Activated CD8-positive, alpha-beta memory T cell treated with anti-CD3 and anti-CD28 coated beads, Interleukin-2, amount 50 U/mL, for 24 hours (primary cell): ENCODE measurements at regions not wholly inside any gene's neighbourhood (a gene's known extent, or its start where the extent isn't known, plus 50 kb on each side); places are given as distances from the start of the nearest gene placed in this dataset.
"Not testable (repeated sequence)": the region's sequence is repeated elsewhere in the genome, so short reads cannot be mapped to it uniquely, and the experiment has no call there.

ENCODE experiments used
- DNase-seq: peaks from one replicate; pipeline ENCODE4 v3.0.0-alpha.2; 2020; ENCODE audit errors: extremely low read depth

GRCh38 chr21:28877318-28877884, 115.3 kb downstream of the LTN1 start:
- no peak for DNase-seq

- DNase-seq: no peak
These were observed 117.6 kb downstream of the LTN1 start for GRCh38 chr21:28875078-28875477.

GRCh38 chr21:28872218-28872617, 120.5 kb downstream of the LTN1 start:
- DNase-seq: no peak

- DNase-seq: no peak
These were observed 121.2 kb downstream of the LTN1 start for GRCh38 chr21:28871388-28872010.

- DNase-seq: no peak
These were observed 125.3 kb downstream of the LTN1 start for GRCh38 chr21:28867401-28867800.

GRCh38 chr21:28865488-28866186, 127.0 kb downstream of the LTN1 start:
- no peak for DNase-seq

GRCh38 chr21:28858424-28858823, 134.3 kb downstream of the LTN1 start:
- no peak for DNase-seq

- no peak for DNase-seq
These were observed 134.9 kb downstream of the LTN1 start for GRCh38 chr21:28857752-28858151.

- no peak for DNase-seq
These were observed 136.0 kb downstream of the LTN1 start for GRCh38 chr21:28856588-28857250.

- DNase-seq: no peak
These were observed 140.0 kb downstream of the LTN1 start for GRCh38 chr21:28852706-28853105.

- DNase-seq: no peak
These were observed 141.0 kb downstream of the LTN1 start for GRCh38 chr21:28851645-28852044.

- DNase-seq: not testable (repeated sequence)
These were observed 153.4 kb downstream of the LTN1 start for GRCh38 chr21:28839237-28839636.

- not testable (repeated sequence) for DNase-seq
These were observed 155.3 kb downstream of the LTN1 start for GRCh38 chr21:28837426-28837825.

- not testable (repeated sequence) for DNase-seq
These were observed 156.1 kb downstream of the LTN1 start for GRCh38 chr21:28836588-28836987.

- DNase-seq: no peak
These were observed 158.1 kb downstream of the LTN1 start for GRCh38 chr21:28834335-28835238.

- DNase-seq: no peak
These were observed 159.1 kb downstream of the LTN1 start for GRCh38 chr21:28833609-28834008.

- no peak for DNase-seq
These were observed 159.5 kb downstream of the LTN1 start for GRCh38 chr21:28833182-28833581.

GRCh38 chr21:28832715-28833061, 160.0 kb downstream of the LTN1 start:
- no peak for DNase-seq

GRCh38 chr21:28832013-28832714, 160.5 kb downstream of the LTN1 start:
- DNase-seq: no peak

- DNase-seq: no peak
These were observed 163.7 kb downstream of the LTN1 start for GRCh38 chr21:28828981-28829380.

- DNase-seq: no peak
These were observed 164.7 kb downstream of the LTN1 start for GRCh38 chr21:28828021-28828420.
